Caco-2 (cell line): ENCODE measurements at regions not wholly inside any gene's neighbourhood (a gene's known extent, or its start where the extent isn't known, plus 50 kb on each side); places are given as distances from the start of the nearest gene placed in this dataset.

Experiments used
- BruUV-seq: library from RNA; stranded (reverse); fragments of 400-500 nt; replicated peaks from 2 replicates; lab custom pipeline; 2021; lab: Mats Ljungman, UMichigan
- CTCF ChIA-PET: fragments of 300-600 bp; sonication (Branson Sonifier 250); formaldehyde crosslinking; loops from one replicate; lab custom pipeline; 2022; ENCODE audit warnings: antibody characterized with exemption; lab: Charles Lee
- POLR2A ChIA-PET: fragments of 300-600 bp; sonication (Branson Sonifier 250); formaldehyde crosslinking; loops from one replicate; lab custom pipeline; 2022; ENCODE audit warnings: antibody characterized with exemption; lab: Charles Lee
- DNase-seq, 2 experiments: peaks; one replicate each; pipeline versions ENCODE4 v3.0.0 to v3.0.0-alpha.2; 2020 to 2022
- H3K27me3 ChIP-seq: replicated peaks from 2 replicates; pipeline ENCODE4 v1.6.0; 2011; ENCODE audit warnings: low read length; ENCODE audit not compliant: control insufficient read depth, insufficient read depth
- H3K36me3 ChIP-seq: 2 replicates; pipeline ENCODE4 v1.5.1; 2011; ENCODE audit warnings: low read length; ENCODE audit not compliant: control insufficient read depth, insufficient read depth
- H3K4me1 ChIP-seq: fragments of 250-450 bp; sonication (Bioruptor Pico); 2 replicates; pipeline ENCODE4 v1.5.1; 2020; ENCODE audit warnings: mild to moderate bottlenecking
- H3K4me3 ChIP-seq: 2 replicates; pipeline ENCODE4 v1.5.1; 2011; ENCODE audit warnings: low read depth, mild to moderate bottlenecking, control low read depth, low read length
- H3K9me3 ChIP-seq: fragments of 250-450 bp; sonication (Bioruptor Pico); 2 replicates; pipeline ENCODE4 v1.5.1; 2020; ENCODE audit warnings: mild to moderate bottlenecking, moderate library complexity
- H3K27ac Mint-ChIP-seq: one replicate; pipeline ENCODE4 v1.8.0; 2022; ENCODE audit warnings: mixed read lengths; ENCODE audit not compliant: unreplicated experiment
- H3K27me3 Mint-ChIP-seq: one replicate; pipeline ENCODE4 v1.8.0; 2022; ENCODE audit warnings: mixed read lengths; ENCODE audit not compliant: insufficient read depth, unreplicated experiment
- H3K36me3 Mint-ChIP-seq: one replicate; pipeline ENCODE4 v1.8.0; 2022; ENCODE audit warnings: mild to moderate bottlenecking, mixed read lengths; ENCODE audit not compliant: insufficient read depth, unreplicated experiment
- H3K4me1 Mint-ChIP-seq: one replicate; pipeline ENCODE4 v1.8.0; 2022; ENCODE audit warnings: low read depth, mixed read lengths; ENCODE audit not compliant: unreplicated experiment
- H3K4me3 Mint-ChIP-seq: one replicate; pipeline ENCODE4 v1.8.0; 2022; ENCODE audit warnings: mild to moderate bottlenecking, moderate library complexity, mixed read lengths; ENCODE audit not compliant: unreplicated experiment
- H3K9me3 Mint-ChIP-seq: one replicate; pipeline ENCODE4 v1.8.0; 2022; ENCODE audit warnings: mixed read lengths; ENCODE audit not compliant: unreplicated experiment
- intact Hi-C: fragments of 100-400 bp; cut with micrococcal nuclease; formaldehyde crosslinking; loops from one replicate; pipeline ENCODE4 v1.10.0; 2022; ENCODE audit not compliant: unreplicated experiment
- TF ChIP-seq, protein P1 (sequence below), 2 experiments: fragments of 200-600 bp in 1 of 2; IDR thresholded peaks; 1 replicate in 1 of 2; 2 replicates in 1 of 2; pipeline versions ENCODE4 v1.5.1 to v1.8.0; 2011 to 2022; ENCODE audit warnings: antibody characterized with exemption in 1 of 2, control low read depth in 1 of 2, inconsistent platforms in 1 of 2, low read depth in 1 of 2, low read length in 1 of 2, mild to moderate bottlenecking in 1 of 2, moderate library complexity in 1 of 2; ENCODE audit not compliant: insufficient read depth in 1 of 2, severe bottlenecking in 1 of 2, unreplicated experiment in 1 of 2

DNA sequence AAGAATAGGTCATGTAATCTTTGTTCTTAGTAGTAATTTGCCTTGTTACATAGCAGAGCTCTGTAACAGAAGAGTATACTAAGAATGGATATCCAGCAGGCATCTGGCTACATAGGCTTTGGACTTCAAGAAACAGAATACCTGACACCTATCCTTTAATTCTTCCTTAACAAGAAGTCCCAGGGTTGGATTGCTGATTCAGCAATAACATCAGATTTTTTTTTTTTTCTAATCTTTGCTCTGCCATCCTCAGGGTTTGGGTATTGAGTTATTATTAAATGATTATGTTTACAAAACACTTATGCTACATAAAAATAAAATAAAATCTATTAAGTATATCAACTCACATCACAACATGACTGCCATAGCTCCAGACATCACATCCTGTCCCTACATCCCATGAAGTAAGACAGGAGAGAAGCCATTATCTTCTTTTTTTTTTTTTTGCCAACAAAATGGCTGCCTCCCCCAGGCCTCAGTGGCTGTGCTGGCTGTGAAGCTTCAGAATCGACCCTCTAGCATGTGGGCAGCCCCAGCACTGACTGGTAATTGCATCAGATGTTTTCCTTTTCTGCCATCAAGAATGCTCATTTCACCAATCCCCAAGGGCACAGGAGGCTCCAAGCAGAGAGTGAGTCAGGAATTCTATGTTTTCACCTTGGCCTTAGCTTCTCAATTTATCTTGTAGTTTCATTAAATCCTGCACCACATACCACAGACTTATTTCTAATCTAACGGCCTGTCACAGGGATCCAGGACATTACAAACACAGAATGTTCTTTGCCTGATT is 186.2 kb downstream of the DICER1 start:
- Mint-ChIP-seq H3K4me1 (no peaks in the 10 kb centered on the region), H3K9me3 (no peaks in the 10 kb centered on the region), H3K4me3 (no peak overlapping the region), H3K27ac (no peak overlapping the region), H3K36me3 (no peaks in the 10 kb centered on the region), H3K27me3 (peaks cover 9% of the 10 kb centered on the region)
- DNase-seq = no peak
- Histone ChIP-seq H3K27me3 (no peaks in the 10 kb centered on the region; the same call in 1 of the 2 replicates), H3K9me3 (no peaks in the 10 kb centered on the region), H3K4me1 (no peaks in the 10 kb centered on the region), H3K36me3 (no peaks in the 10 kb centered on the region), H3K4me3 (no peak overlapping the region)
- CTCF ChIA-PET = no interaction called here
- POLR2A ChIA-PET = no interaction called here
- TF ChIP-seq, protein P1, sequence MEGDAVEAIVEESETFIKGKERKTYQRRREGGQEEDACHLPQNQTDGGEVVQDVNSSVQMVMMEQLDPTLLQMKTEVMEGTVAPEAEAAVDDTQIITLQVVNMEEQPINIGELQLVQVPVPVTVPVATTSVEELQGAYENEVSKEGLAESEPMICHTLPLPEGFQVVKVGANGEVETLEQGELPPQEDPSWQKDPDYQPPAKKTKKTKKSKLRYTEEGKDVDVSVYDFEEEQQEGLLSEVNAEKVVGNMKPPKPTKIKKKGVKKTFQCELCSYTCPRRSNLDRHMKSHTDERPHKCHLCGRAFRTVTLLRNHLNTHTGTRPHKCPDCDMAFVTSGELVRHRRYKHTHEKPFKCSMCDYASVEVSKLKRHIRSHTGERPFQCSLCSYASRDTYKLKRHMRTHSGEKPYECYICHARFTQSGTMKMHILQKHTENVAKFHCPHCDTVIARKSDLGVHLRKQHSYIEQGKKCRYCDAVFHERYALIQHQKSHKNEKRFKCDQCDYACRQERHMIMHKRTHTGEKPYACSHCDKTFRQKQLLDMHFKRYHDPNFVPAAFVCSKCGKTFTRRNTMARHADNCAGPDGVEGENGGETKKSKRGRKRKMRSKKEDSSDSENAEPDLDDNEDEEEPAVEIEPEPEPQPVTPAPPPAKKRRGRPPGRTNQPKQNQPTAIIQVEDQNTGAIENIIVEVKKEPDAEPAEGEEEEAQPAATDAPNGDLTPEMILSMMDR (IDR thresholded peaks at IDR 0.05; ENCODE audit: insufficient read depth in 1 of 2, low read depth in 1 of 2, low read length in 1 of 2, severe bottlenecking in 1 of 2, unreplicated experiment in 1 of 2) = no peak
- BruUV-seq = no TSS peak
- intact Hi-C loops = no loop called here

DNA sequence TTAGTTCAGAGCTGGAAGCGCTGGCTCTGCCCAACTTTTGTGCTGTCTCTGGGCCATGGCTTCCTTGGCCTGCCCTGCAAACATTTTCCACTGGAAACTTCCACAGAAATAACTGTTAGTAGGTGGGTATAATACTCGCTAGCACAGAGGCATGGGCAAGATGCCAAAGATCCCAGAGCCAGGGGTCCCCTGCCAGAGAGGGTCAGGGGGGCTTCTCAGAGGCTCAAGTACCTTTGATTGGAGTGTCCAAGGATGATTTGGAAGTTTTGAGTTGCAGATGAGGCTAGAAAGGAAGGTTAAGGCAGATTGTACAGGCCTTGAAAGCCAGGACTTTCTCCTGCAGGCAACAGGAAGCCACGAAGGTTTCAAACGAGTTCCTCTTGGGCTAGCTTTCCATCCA is 187.6 kb downstream of the DICER1 start:
- H3K9me3 Mint-ChIP-seq = no peaks in the 10 kb centered on the region
- no peak for DNase-seq
- ChIA-PET CTCF (no interaction called here), POLR2A (no interaction called here)
- H3K36me3 ChIP-seq = no peaks in the 10 kb centered on the region
- H3K27ac Mint-ChIP-seq = no peak overlapping the region
- H3K4me1 ChIP-seq = no peaks in the 10 kb centered on the region
- peaks cover 9% of the 10 kb centered on the region for H3K27me3 Mint-ChIP-seq
- intact Hi-C loops = no loop called here
- no TSS peak for BruUV-seq
- no peaks in the 10 kb centered on the region for H3K4me1 Mint-ChIP-seq
- TF ChIP-seq, protein P1 (IDR thresholded peaks at IDR 0.05; ENCODE audit: insufficient read depth in 1 of 2, low read depth in 1 of 2, low read length in 1 of 2, severe bottlenecking in 1 of 2, unreplicated experiment in 1 of 2) = no peak
- H3K9me3 ChIP-seq = no peaks in the 10 kb centered on the region
- H3K27me3 ChIP-seq = no peaks in the 10 kb centered on the region; the same call in 1 of the 2 replicates
- no peak overlapping the region for H3K4me3 Mint-ChIP-seq
- H3K4me3 ChIP-seq = no peak overlapping the region
- H3K36me3 Mint-ChIP-seq = no peaks in the 10 kb centered on the region

DNA sequence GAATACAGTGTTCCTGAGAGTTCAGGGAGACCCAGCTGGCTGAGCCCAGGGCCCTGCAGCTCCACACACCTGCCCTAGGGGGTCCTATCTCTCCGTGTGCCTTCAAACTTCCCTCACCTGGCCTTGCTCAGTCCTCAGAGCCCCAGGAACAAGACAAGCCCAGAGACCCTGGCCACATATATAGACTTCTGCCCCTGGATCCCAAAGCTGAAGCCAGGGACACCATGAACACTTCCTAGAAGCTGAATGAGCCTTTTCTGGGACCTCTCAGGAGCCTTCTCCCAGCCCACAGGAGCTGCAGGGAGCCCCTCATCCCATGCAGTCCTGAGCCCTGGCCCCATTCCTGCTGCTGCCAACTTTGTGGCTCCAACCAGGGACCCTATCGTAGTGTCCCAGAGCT is 190.5 kb downstream of the DICER1 start:
- ChIA-PET CTCF (no interaction called here), POLR2A (no interaction called here)
- no peaks in the 10 kb centered on the region; the same call in 1 of the 2 replicates for H3K27me3 ChIP-seq
- TF ChIP-seq, protein P1 (IDR thresholded peaks at IDR 0.05; ENCODE audit: insufficient read depth in 1 of 2, low read depth in 1 of 2, low read length in 1 of 2, severe bottlenecking in 1 of 2, unreplicated experiment in 1 of 2) = no peak
- H3K36me3 ChIP-seq = no peaks in the 10 kb centered on the region
- BruUV-seq = no TSS peak
- Mint-ChIP-seq H3K27ac (no peak overlapping the region), H3K36me3 (no peaks in the 10 kb centered on the region), H3K27me3 (peaks cover 15% of the 10 kb centered on the region), H3K4me3 (no peak overlapping the region), H3K4me1 (no peaks in the 10 kb centered on the region), H3K9me3 (no peaks in the 10 kb centered on the region)
- H3K4me3 ChIP-seq = no peak overlapping the region
- intact Hi-C loops = no loop called here
- no peaks in the 10 kb centered on the region for H3K4me1 ChIP-seq
- H3K9me3 ChIP-seq = no peaks in the 10 kb centered on the region
- no peak for DNase-seq
